HEK293T (cell line): ENCODE measurements at regions not wholly inside any gene's neighbourhood (a gene's known extent, or its start where the extent isn't known, plus 50 kb on each side); places are given as distances from the start of the nearest gene placed in this dataset.

Experiments
- BHLHE40 ChIP-seq: fragments of 450-650 bp; IDR thresholded peaks from 2 replicates; pipeline ENCODE4 v1.6.1; 2016; ENCODE audit warnings: mild to moderate bottlenecking, moderate library complexity, borderline replicate concordance
- FOXA1 ChIP-seq: fragments of 450-650 bp; IDR thresholded peaks from 2 replicates; pipeline ENCODE4 v1.6.1; 2016; ENCODE audit warnings: mild to moderate bottlenecking
- FOXK2 ChIP-seq: fragments of 450-650 bp; IDR thresholded peaks from 2 replicates; pipeline ENCODE4 v1.6.1; 2016; ENCODE audit warnings: mild to moderate bottlenecking
- FOXM1 ChIP-seq: fragments of 450-650 bp; IDR thresholded peaks from 2 replicates; pipeline ENCODE4 v1.6.1; 2017; ENCODE audit warnings: mild to moderate bottlenecking, borderline replicate concordance
- SP1 ChIP-seq: fragments of 450-650 bp; IDR thresholded peaks from 2 replicates; pipeline ENCODE4 v1.6.1; 2017
- TF ChIP-seq, protein P1 (sequence below): fragments of 450-650 bp; IDR thresholded peaks from 2 replicates; pipeline ENCODE4 v1.6.1; 2016

DNA sequence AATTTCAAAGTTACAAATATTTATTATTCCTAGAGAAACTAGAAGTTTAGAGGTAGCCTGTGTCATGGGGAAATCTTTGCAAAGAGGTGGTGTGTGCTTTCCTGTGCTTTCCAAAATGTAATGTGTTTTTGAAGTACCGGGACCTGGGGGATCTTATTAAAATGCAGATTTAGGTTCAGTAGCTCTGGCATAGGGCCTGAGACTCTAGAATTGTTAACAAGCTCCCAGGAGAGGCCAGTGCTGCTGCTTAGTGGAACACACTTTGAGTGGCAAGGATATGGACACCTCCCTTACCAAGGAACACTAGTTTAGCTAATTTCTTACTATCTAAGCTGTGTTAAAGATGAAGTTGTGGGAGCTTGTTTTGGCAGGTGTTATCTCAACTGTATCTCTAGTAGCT, 428.9 kb downstream of the VGLL3 start:
- TF ChIP-seq, protein P1, sequence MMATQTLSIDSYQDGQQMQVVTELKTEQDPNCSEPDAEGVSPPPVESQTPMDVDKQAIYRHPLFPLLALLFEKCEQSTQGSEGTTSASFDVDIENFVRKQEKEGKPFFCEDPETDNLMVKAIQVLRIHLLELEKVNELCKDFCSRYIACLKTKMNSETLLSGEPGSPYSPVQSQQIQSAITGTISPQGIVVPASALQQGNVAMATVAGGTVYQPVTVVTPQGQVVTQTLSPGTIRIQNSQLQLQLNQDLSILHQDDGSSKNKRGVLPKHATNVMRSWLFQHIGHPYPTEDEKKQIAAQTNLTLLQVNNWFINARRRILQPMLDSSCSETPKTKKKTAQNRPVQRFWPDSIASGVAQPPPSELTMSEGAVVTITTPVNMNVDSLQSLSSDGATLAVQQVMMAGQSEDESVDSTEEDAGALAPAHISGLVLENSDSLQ: no peak
- TF ChIP-seq BHLHE40 (no peak), FOXM1 (no peak), FOXA1 (no peak), SP1 (no peak), FOXK2 (no peak)
